Astrocyte (in vitro differentiated cells and primary cell): ENCODE measurements at regions not wholly inside any gene's neighbourhood (a gene's known extent, or its start where the extent isn't known, plus 50 kb on each side); places are given as distances from the start of the nearest gene placed in this dataset.

ENCODE experiments used
- DNase-seq: peaks from one replicate; pipeline ENCODE4 v3.0.0-alpha.2; 2010; ENCODE audit warnings: low read depth
- FAIRE-seq: peaks from 2 replicates; lab custom pipeline; 2011; peaks lifted over from hg19 to GRCh38; lab: Jason Lieb, UNC
- H2AFZ ChIP-seq: 2 replicates; pipeline ENCODE4 v1.6.0; 2012; ENCODE audit warnings: low read depth, low read length, inconsistent platforms
- H3K27ac ChIP-seq: 2 replicates; pipeline ENCODE4 v1.5.1; 2011; ENCODE audit warnings: low read depth, low read length, inconsistent platforms
- H3K27me3 ChIP-seq: 2 replicates; pipeline ENCODE4 v1.6.0; 2011; ENCODE audit warnings: low read length, inconsistent platforms; ENCODE audit not compliant: insufficient read depth
- H3K36me3 ChIP-seq: 2 replicates; pipeline ENCODE4 v1.5.1; 2011; ENCODE audit warnings: low read length, inconsistent platforms; ENCODE audit not compliant: insufficient read depth
- H3K4me1 ChIP-seq: 2 replicates; pipeline ENCODE4 v1.5.1; 2011; ENCODE audit warnings: low read length, inconsistent platforms; ENCODE audit not compliant: insufficient read depth
- H3K4me2 ChIP-seq: 2 replicates; pipeline ENCODE4 v1.6.0; 2012; ENCODE audit warnings: low read length, inconsistent platforms
- H3K4me3 ChIP-seq: 2 replicates; pipeline ENCODE4 v1.5.1; 2011; ENCODE audit warnings: low read depth, mild to moderate bottlenecking, low read length, inconsistent platforms; ENCODE audit not compliant: insufficient read depth
- H3K79me2 ChIP-seq: 2 replicates; pipeline ENCODE4 v1.6.0; 2012; ENCODE audit warnings: mild to moderate bottlenecking, low read length, inconsistent platforms; ENCODE audit not compliant: insufficient read depth
- H3K9ac ChIP-seq: 2 replicates; pipeline ENCODE4 v1.6.0; 2012; ENCODE audit warnings: mild to moderate bottlenecking, low read length, inconsistent platforms
- H3K9me3 ChIP-seq: 2 replicates; pipeline ENCODE4 v1.5.1; 2012; ENCODE audit warnings: low read depth, mild to moderate bottlenecking, low read length, inconsistent platforms; ENCODE audit not compliant: insufficient read depth
- H4K20me1 ChIP-seq: 2 replicates; pipeline ENCODE4 v1.6.0; 2012; ENCODE audit warnings: low read length, inconsistent platforms; ENCODE audit not compliant: insufficient read depth
- H3K27ac Mint-ChIP-seq: one replicate; pipeline ENCODE4 v1.8.0; 2021; ENCODE audit warnings: mild to moderate bottlenecking, mixed read lengths; ENCODE audit not compliant: unreplicated experiment
- H3K27me3 Mint-ChIP-seq: one replicate; pipeline ENCODE4 v1.8.0; 2021; ENCODE audit warnings: low read depth, mixed read lengths; ENCODE audit not compliant: unreplicated experiment
- H3K36me3 Mint-ChIP-seq: one replicate; pipeline ENCODE4 v1.8.0; 2021; ENCODE audit warnings: low read depth, mixed read lengths; ENCODE audit not compliant: unreplicated experiment
- H3K4me1 Mint-ChIP-seq: one replicate; pipeline ENCODE4 v1.8.0; 2021; ENCODE audit warnings: low read depth, mixed read lengths; ENCODE audit not compliant: unreplicated experiment
- H3K4me3 Mint-ChIP-seq: one replicate; pipeline ENCODE4 v1.8.0; 2021; ENCODE audit warnings: mild to moderate bottlenecking, moderate library complexity, mixed read lengths; ENCODE audit not compliant: unreplicated experiment
- H3K9me3 Mint-ChIP-seq: one replicate; pipeline ENCODE4 v1.8.0; 2021; ENCODE audit warnings: mild to moderate bottlenecking, mixed read lengths; ENCODE audit not compliant: unreplicated experiment
- EZH2 ChIP-seq: IDR thresholded peaks from 2 replicates; pipeline ENCODE4 v1.6.1; 2012; ENCODE audit warnings: mild to moderate bottlenecking, low read length, inconsistent platforms; ENCODE audit not compliant: insufficient read depth
- TF ChIP-seq, protein P1 (sequence below): IDR thresholded peaks from 2 replicates; pipeline ENCODE4 v1.5.1; 2011; ENCODE audit warnings: low read depth, mild to moderate bottlenecking, inconsistent platforms, low read length, moderate library complexity; ENCODE audit not compliant: insufficient read depth

DNA sequence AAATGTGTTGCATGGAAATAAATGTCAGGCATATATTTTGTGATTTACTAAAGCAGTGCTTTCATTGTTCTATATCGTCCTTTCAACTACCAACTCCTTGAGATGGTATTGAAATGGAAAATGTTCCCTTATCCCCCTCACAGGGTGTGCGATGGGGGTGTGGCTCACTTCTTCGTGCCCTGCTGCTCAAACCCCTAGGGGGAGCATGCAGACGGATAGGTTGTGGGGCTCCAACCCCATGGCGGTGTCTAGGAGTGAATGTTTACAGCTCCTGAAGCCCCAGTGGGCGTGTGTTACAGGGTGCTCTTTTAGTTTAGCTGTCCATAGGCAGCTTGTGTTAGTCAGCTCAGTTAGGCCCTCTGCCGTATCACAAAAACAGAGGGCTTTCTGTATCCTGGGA, 287.7 kb upstream of the EMCN start:
- H3K4me3 ChIP-seq = no peak overlapping the region
- no peak for FAIRE-seq
- H3K27me3 Mint-ChIP-seq = no peaks in the 10 kb centered on the region
- no peak overlapping the region for H3K4me2 ChIP-seq
- no peak overlapping the region for H2AFZ ChIP-seq
- TF ChIP-seq, protein P1, sequence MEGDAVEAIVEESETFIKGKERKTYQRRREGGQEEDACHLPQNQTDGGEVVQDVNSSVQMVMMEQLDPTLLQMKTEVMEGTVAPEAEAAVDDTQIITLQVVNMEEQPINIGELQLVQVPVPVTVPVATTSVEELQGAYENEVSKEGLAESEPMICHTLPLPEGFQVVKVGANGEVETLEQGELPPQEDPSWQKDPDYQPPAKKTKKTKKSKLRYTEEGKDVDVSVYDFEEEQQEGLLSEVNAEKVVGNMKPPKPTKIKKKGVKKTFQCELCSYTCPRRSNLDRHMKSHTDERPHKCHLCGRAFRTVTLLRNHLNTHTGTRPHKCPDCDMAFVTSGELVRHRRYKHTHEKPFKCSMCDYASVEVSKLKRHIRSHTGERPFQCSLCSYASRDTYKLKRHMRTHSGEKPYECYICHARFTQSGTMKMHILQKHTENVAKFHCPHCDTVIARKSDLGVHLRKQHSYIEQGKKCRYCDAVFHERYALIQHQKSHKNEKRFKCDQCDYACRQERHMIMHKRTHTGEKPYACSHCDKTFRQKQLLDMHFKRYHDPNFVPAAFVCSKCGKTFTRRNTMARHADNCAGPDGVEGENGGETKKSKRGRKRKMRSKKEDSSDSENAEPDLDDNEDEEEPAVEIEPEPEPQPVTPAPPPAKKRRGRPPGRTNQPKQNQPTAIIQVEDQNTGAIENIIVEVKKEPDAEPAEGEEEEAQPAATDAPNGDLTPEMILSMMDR = no peak
- no peak for TF ChIP-seq EZH2
- no peaks in the 10 kb centered on the region for H3K9me3 Mint-ChIP-seq
- no peak overlapping the region for H3K27ac ChIP-seq
- H3K4me1 Mint-ChIP-seq = no peaks in the 10 kb centered on the region
- DNase-seq = no peak
- H3K4me1 ChIP-seq = no peaks in the 10 kb centered on the region
- H3K36me3 ChIP-seq = no peaks in the 10 kb centered on the region
- no peaks in the 10 kb centered on the region for H3K9me3 ChIP-seq
- no peak overlapping the region for H3K9ac ChIP-seq
- no peaks in the 10 kb centered on the region for H3K27me3 ChIP-seq
- no peaks in the 10 kb centered on the region for H4K20me1 ChIP-seq
- no peak overlapping the region for H3K4me3 Mint-ChIP-seq
- no peak overlapping the region for H3K27ac Mint-ChIP-seq
- H3K79me2 ChIP-seq = no peaks in the 10 kb centered on the region
- H3K36me3 Mint-ChIP-seq = no peaks in the 10 kb centered on the region

DNA sequence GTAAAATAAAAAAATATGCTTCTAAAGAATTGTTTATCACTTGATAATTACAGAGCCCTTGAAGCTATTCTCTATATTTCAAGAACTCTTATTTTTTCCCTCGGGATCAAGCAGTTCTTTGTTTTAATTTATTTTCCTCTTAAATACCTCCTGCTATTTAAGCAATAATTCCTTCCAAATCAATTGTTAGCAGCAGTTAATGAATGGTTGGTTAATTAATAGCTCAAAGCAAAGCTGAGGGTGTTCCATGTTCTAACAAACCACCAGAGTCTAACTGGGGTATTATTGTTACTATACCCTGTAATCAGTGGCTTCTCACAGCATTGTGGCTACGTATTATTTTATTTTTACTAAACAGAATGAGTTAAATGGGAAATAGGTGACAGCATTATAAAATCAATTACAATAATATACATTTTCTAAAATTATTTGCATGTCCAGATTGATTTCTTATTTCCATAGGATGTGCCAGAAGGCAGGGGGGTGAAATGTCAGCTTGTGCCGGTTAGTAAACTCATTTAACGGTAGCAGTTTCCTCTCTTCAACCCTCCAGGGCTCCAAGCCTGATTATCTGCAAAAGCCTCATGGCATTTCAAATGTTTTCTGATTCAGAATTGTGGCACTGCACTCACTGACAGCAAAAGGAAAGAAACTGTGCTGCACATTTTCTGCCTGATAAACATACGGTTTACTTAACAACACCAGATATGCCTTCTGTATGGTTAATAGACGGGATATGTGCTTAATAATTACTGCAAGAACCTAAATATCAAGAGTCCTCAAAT, 286.9 kb upstream of the EMCN start:
- Mint-ChIP-seq H3K4me1 (peaks cover 4% of the 10 kb centered on the region), H3K4me3 (no peak overlapping the region), H3K27me3 (no peaks in the 10 kb centered on the region), H3K9me3 (no peaks in the 10 kb centered on the region), H3K36me3 (peaks cover 2% of the 10 kb centered on the region), H3K27ac (no peak overlapping the region)
- TF ChIP-seq, protein P1 = no peak
- no peak for TF ChIP-seq EZH2
- no peak overlapping the region for H3K9ac ChIP-seq
- H3K4me1 ChIP-seq = no peaks in the 10 kb centered on the region
- H4K20me1 ChIP-seq = no peaks in the 10 kb centered on the region
- H2AFZ ChIP-seq = no peak overlapping the region
- no peak overlapping the region for H3K4me2 ChIP-seq
- no peak for DNase-seq
- H3K4me3 ChIP-seq = no peak overlapping the region
- H3K36me3 ChIP-seq = no peaks in the 10 kb centered on the region
- no peak for FAIRE-seq
- H3K27ac ChIP-seq = no peak overlapping the region
- no peaks in the 10 kb centered on the region for H3K79me2 ChIP-seq
- no peaks in the 10 kb centered on the region for H3K27me3 ChIP-seq
- no peaks in the 10 kb centered on the region for H3K9me3 ChIP-seq

DNA sequence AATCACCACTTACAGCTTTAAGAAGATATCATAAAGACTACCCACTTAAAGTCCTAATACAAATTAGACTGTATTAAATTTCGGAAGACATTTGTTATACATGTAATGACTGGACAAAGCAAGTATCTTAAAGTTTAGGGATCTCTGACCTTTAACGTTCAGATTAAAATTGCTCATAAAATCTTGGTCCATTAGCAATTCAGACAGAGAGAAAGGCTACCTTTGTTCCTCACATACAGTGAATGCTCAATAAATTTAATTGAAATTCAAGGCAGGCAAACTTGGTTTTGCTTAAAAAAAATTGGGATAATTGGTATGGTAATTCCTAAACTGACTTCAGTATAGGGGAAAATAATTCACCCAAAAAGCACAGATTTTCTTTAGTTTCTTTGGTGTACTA, 285.9 kb upstream of the EMCN start:
- no peaks in the 10 kb centered on the region for H4K20me1 ChIP-seq
- DNase-seq (no peak), FAIRE-seq (no peak)
- Mint-ChIP-seq H3K27ac (no peak overlapping the region), H3K4me1 (peaks cover 5% of the 10 kb centered on the region), H3K4me3 (no peak overlapping the region), H3K27me3 (no peaks in the 10 kb centered on the region), H3K36me3 (peaks cover 2% of the 10 kb centered on the region), H3K9me3 (no peaks in the 10 kb centered on the region)
- TF ChIP-seq, protein P1 = no peak
- TF ChIP-seq EZH2 = no peak
- no peak overlapping the region for H3K9ac ChIP-seq
- H3K9me3 ChIP-seq = no peaks in the 10 kb centered on the region
- H3K4me2 ChIP-seq = no peak overlapping the region
- H3K4me3 ChIP-seq = no peak overlapping the region
- H3K79me2 ChIP-seq = no peaks in the 10 kb centered on the region
- H3K4me1 ChIP-seq = no peaks in the 10 kb centered on the region
- no peaks in the 10 kb centered on the region for H3K27me3 ChIP-seq
- H3K27ac ChIP-seq = no peak overlapping the region
- no peak overlapping the region for H2AFZ ChIP-seq
- H3K36me3 ChIP-seq = no peaks in the 10 kb centered on the region
